Panc1 (cell line): ENCODE measurements at regions not wholly inside any gene's neighbourhood (a gene's known extent, or its start where the extent isn't known, plus 50 kb on each side); places are given as distances from the start of the nearest gene placed in this dataset.
"Not testable (repeated sequence)": the region's sequence is repeated elsewhere in the genome, so short reads cannot be mapped to it uniquely, and the experiment has no call there.

Experiments
- POLR2AphosphoS5 ChIP-seq: IDR thresholded peaks from 2 replicates; pipeline ENCODE4 v1.6.1; 2012; ENCODE audit warnings: mild to moderate bottlenecking, low read depth, low read length, moderate library complexity
- SIN3A ChIP-seq: IDR thresholded peaks from 2 replicates; pipeline ENCODE4 v1.6.1; 2012; ENCODE audit warnings: low read depth, mild to moderate bottlenecking, low read length, moderate library complexity, borderline replicate concordance; ENCODE audit not compliant: insufficient read depth
- TCF7L2 ChIP-seq: IDR thresholded peaks from 2 replicates; pipeline ENCODE4 v1.6.1; 2011; ENCODE audit warnings: mild to moderate bottlenecking, low read depth, low read length, inconsistent platforms
- TF ChIP-seq, protein P1 (sequence below): fragments of 450-650 bp; IDR thresholded peaks from 2 replicates; pipeline ENCODE4 v1.5.1; 2017; ENCODE audit warnings: mild to moderate bottlenecking
- TF ChIP-seq, protein P2 (sequence below), 2 experiments: IDR thresholded peaks; 2 replicates each; pipeline ENCODE4 v1.6.1; 2011 to 2012; ENCODE audit warnings: low read depth in 2 of 2, control low read depth in 1 of 2, low read length in 1 of 2, mild to moderate bottlenecking in 1 of 2, moderate library complexity in 1 of 2; ENCODE audit not compliant: insufficient read depth in 1 of 2

- TF ChIP-seq, protein P1, sequence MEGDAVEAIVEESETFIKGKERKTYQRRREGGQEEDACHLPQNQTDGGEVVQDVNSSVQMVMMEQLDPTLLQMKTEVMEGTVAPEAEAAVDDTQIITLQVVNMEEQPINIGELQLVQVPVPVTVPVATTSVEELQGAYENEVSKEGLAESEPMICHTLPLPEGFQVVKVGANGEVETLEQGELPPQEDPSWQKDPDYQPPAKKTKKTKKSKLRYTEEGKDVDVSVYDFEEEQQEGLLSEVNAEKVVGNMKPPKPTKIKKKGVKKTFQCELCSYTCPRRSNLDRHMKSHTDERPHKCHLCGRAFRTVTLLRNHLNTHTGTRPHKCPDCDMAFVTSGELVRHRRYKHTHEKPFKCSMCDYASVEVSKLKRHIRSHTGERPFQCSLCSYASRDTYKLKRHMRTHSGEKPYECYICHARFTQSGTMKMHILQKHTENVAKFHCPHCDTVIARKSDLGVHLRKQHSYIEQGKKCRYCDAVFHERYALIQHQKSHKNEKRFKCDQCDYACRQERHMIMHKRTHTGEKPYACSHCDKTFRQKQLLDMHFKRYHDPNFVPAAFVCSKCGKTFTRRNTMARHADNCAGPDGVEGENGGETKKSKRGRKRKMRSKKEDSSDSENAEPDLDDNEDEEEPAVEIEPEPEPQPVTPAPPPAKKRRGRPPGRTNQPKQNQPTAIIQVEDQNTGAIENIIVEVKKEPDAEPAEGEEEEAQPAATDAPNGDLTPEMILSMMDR = not testable (repeated sequence)
- TF ChIP-seq, protein P2, sequence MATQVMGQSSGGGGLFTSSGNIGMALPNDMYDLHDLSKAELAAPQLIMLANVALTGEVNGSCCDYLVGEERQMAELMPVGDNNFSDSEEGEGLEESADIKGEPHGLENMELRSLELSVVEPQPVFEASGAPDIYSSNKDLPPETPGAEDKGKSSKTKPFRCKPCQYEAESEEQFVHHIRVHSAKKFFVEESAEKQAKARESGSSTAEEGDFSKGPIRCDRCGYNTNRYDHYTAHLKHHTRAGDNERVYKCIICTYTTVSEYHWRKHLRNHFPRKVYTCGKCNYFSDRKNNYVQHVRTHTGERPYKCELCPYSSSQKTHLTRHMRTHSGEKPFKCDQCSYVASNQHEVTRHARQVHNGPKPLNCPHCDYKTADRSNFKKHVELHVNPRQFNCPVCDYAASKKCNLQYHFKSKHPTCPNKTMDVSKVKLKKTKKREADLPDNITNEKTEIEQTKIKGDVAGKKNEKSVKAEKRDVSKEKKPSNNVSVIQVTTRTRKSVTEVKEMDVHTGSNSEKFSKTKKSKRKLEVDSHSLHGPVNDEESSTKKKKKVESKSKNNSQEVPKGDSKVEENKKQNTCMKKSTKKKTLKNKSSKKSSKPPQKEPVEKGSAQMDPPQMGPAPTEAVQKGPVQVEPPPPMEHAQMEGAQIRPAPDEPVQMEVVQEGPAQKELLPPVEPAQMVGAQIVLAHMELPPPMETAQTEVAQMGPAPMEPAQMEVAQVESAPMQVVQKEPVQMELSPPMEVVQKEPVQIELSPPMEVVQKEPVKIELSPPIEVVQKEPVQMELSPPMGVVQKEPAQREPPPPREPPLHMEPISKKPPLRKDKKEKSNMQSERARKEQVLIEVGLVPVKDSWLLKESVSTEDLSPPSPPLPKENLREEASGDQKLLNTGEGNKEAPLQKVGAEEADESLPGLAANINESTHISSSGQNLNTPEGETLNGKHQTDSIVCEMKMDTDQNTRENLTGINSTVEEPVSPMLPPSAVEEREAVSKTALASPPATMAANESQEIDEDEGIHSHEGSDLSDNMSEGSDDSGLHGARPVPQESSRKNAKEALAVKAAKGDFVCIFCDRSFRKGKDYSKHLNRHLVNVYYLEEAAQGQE (IDR thresholded peaks at IDR 0.05; ENCODE audit: insufficient read depth in 1 of 2, low read depth in 2 of 2, low read length in 1 of 2) = not testable (repeated sequence)
- TF ChIP-seq TCF7L2, SIN3A, POLR2AphosphoS5: not testable (repeated sequence)
Observed at GRCh38 chr10:30163410-30163809, 104.0 kb upstream of the JCAD start.
